GM18498 (cell line): ENCODE measurements at regions not wholly inside any gene's neighbourhood (a gene's known extent, or its start where the extent isn't known, plus 50 kb on each side); places are given as distances from the start of the nearest gene placed in this dataset.
"Not testable (repeated sequence)": the region's sequence is repeated elsewhere in the genome, so short reads cannot be mapped to it uniquely, and the experiment has no call there.

Experiments
- ATAC-seq: cut with Tn5 transposase; IDR thresholded peaks from one replicate; pipeline ENCODE4 v1.9.1; 2021; ENCODE audit warnings: mild to moderate bottlenecking, moderate library complexity; ENCODE audit not compliant: unreplicated experiment

DNA sequence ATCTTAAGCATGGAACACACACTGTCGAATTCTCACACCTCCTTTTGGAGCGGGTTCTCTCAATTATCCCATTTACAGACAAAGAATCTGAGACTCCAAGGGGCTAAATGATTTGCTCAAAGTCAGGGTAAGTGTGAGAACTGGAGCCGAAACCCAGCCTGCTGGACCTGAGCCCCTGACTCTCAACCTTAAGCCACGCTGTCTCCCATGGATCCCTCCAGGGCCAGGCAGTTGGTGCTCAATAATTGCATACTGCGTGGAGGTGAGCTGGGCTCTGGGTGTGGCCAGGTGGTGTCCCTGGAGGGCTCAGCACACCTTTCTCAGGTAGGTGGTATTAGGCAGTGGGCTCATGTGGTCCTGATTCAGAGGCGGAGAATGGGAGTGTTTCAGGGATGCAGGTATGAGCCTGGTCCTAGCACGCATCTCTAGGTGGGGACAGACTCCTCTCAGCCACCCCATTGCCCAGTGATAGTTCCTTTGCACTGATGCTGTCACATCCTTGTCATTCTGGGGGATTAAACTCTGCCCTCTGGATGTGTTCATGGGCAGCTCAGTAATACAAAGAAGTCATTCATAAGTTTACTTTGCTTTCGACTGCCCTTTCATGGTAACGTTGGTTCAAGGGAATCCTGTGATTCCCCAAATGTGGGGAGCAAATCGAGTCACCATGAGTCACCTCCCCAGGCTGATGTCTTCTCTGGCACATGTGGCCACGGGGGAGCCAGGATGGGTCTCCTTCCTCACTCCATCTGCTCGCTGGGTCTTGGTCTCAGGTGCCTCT, 399.5 kb upstream of the TNRC6C start:
- ATAC-seq: no peak

- no peak for ATAC-seq
Observed at GRCh38 chr17:77560381-77560780, 398.1 kb upstream of the TNRC6C start.

- no peak for ATAC-seq
Observed at GRCh38 chr17:77560841-77561240, 397.7 kb upstream of the TNRC6C start.

DNA sequence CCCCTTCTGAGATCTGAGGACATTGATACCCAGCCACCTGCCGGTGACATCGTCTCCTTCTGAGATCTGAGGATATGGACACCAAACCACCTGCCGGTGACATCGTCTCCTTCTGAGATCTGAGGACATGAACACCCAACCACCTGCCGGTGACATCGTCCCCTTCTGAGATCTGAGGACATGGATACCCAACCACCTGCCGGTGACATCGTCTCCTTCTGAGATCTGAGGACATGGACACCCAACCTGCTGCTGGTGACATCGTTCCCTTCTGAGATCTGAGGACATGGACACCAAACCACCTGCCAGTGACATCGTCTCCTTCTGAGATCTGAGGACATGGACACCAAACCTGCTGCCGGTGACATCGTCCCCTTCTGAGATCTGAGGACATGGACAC, 396.1 kb upstream of the TNRC6C start:
- not testable (repeated sequence) for ATAC-seq

GRCh38 chr17:77563439-77564102, 394.9 kb upstream of the TNRC6C start:
- no peak for ATAC-seq

DNA sequence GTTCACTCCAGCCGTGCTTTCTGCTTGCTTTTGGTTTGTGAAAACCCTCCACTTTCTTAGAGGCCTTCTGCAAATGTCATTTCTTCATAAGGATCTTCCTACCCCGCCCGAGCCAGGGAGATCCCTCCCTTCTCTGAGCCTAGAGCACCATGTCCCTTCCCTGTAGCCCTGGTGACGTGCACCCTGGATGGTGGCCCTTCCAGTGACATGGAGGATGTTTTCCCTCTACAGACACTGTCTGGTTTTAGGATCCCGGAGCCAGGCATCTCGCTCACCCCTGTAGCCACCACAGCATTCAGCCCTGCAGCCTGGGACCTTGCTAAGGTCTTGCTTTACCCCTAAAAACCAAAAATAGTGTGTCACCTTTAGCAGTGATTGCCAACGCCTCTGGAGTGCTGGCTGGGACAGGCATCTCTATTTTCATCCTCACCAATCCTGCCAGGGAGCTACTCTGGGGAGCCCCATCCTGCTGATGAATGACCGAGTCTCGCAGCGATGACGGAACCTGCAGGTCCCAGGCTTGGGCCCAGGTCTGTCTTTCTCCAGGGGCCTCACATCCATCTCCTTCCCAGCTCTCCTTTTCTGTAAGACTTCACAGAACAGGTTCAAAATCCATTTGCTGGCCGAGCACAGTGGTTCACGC, 394.1 kb upstream of the TNRC6C start:
- no peak for ATAC-seq

- ATAC-seq: no peak
Observed at GRCh38 chr17:77565166-77565565, 393.3 kb upstream of the TNRC6C start.

DNA sequence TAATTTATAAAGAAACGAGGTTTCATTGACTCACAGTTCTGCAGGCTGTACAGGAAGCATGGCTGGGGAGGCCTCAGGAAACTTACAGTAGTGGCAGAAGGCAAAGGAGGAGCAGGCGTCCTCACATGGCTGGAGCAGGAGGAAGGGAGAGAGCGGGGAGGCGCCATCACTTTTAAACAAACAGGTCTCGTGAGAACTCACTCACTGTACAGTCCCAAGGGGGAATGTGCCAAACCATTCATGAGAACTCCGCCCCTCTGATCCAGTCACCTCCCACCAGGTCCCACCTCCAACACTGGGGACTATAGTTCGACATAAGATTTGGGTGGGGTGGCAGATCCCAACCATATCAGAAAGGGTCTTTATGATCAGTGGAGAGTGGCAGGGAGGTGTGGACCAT, 392.4 kb upstream of the TNRC6C start:
- no peak for ATAC-seq

GRCh38 chr17:77566566-77567138, 391.9 kb upstream of the TNRC6C start:
- ATAC-seq: no peak

- no peak for ATAC-seq
Observed at GRCh38 chr17:77568540-77568939, 390.0 kb upstream of the TNRC6C start.

GRCh38 chr17:77569846-77570564, 388.5 kb upstream of the TNRC6C start:
- ATAC-seq: no peak

DNA sequence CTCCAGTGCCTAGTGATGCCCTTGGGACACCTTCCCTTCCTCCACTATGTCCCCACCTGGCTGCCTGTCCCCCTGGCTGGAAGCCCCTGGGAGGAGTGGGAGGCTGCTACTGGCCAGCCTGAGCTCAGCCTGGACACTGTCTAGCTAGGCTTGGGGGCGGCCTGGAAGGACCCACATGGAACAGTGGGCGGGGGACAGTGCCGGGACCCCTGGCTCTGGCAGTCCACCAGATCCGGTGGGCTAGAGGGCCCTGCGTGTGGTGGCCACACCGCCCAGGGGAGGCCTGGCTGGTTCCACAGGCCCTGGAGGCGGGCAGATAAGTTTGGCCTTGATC, 388.0 kb upstream of the TNRC6C start:
- ATAC-seq: no peak

GRCh38 chr17:77571155-77571981, 387.1 kb upstream of the TNRC6C start:
- ATAC-seq: no peak

- ATAC-seq: no peak
Observed at GRCh38 chr17:77572065-77572601, 386.4 kb upstream of the TNRC6C start.

DNA sequence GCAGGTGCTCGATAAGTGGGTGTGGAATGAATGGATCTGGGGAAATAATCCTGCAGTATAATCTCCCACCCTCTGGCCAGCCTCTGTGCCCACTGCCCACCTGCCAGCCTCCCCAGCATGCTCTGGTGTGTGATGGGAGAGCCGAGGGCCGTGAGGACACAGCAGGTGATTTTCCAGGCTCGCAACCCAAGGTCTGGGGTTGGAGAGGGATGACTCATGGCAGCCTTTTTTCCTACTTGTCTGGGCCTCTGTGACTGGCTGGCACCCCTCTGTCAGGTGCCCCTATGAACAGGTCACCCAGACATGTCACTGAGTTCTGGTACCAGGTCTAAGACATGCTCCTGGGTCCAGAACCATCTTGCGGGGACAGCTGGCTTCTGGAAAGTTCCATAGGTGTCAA, 385.7 kb upstream of the TNRC6C start:
- no peak for ATAC-seq

DNA sequence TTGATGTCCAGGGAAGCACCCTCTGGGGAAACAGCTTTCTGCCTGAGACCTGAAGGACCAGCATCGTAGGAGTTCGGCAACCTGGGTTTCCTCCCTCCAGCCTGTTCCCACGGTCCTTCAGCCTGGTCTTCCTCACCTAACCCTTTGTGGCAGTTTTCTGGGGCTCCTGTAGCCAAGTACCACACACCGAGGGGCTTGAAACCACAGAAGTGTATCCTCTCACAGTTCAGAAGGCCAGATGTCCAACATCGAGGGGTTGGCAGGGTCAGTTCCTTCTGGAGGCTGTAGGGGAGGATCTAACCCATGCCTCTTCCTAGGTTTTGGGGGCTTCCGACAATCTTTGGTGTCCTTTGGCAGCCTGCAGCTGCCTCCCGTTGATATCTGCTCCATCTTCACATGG, 381.0 kb upstream of the TNRC6C start:
- ATAC-seq: no peak

GRCh38 chr17:77579131-77579530, 379.4 kb upstream of the TNRC6C start:
- ATAC-seq: no peak

DNA sequence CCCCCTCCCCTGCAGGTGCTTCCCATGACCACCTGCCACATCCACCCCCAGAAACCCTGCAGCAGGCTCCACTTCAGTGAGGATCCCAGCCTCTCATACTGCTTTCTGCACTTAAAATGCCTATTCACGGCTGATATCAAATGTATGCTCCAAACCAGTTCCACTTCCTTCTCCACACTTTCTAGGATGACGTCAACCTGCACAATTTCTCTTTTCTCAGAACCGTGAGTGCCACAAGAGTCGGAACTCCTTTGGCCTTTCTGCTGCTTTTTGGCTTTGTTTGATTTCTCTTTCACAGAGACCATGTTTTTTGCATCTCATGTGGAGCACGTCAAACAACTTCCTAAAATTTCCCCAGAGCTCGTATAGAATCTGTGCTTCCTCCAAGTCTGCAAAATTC, 378.8 kb upstream of the TNRC6C start:
- ATAC-seq: no peak

- ATAC-seq: no peak
Observed at GRCh38 chr17:77580531-77581270, 377.8 kb upstream of the TNRC6C start.
